Adrenal gland (tissue), 5 donors: ENCODE measurements at regions not wholly inside any gene's neighbourhood (a gene's known extent, or its start where the extent isn't known, plus 50 kb on each side); places are given as distances from the start of the nearest gene placed in this dataset.

ENCODE experiments used
- POLR2A ChIP-seq, 2 donors: fragments of 450-650 bp; IDR thresholded peaks; one replicate each; pipeline ENCODE4 v1.6.1; 2017; ENCODE audit warnings: antibody characterized with exemption in 2 of 2, mild to moderate bottlenecking in 2 of 2, moderate library complexity in 1 of 2
- TF ChIP-seq, protein P1 (sequence below), 6 experiments: fragments of 450-650 bp in 4 of 6; fragments of 200-600 bp in 2 of 6; sonication (generic) in 1 of 6; IDR thresholded peaks; 1 replicate in 5 of 6; 2 replicates in 1 of 6; pipeline versions ENCODE4 v1.5.1 to v1.8.0; 2016 to 2021; ENCODE audit warnings: antibody characterized with exemption in 6 of 6, mild to moderate bottlenecking in 2 of 6, moderate library complexity in 1 of 6
- donor health status: DM: no; HTN: no; CAD: no.

DNA sequence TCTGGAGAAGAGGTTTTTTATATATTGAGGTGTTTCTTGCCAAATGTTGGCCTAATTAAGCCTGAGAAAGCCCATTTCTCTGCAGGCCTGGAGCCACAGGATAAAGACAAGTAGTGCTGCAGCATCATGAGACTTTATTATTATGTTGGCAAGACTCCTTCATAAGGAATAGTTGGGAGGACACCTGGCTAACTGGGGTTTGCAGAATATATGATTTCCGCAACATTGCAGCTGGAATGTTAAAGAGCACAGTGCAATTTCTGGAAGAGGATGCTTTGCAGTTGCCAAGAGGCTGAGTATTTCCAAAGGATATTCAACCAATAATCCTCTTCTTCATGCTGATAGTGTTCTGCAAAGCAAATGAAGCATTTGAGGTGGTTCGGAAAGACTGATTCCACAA lies 1512.8 kb upstream of the LRRTM3 start:
- TF ChIP-seq, protein P1, sequence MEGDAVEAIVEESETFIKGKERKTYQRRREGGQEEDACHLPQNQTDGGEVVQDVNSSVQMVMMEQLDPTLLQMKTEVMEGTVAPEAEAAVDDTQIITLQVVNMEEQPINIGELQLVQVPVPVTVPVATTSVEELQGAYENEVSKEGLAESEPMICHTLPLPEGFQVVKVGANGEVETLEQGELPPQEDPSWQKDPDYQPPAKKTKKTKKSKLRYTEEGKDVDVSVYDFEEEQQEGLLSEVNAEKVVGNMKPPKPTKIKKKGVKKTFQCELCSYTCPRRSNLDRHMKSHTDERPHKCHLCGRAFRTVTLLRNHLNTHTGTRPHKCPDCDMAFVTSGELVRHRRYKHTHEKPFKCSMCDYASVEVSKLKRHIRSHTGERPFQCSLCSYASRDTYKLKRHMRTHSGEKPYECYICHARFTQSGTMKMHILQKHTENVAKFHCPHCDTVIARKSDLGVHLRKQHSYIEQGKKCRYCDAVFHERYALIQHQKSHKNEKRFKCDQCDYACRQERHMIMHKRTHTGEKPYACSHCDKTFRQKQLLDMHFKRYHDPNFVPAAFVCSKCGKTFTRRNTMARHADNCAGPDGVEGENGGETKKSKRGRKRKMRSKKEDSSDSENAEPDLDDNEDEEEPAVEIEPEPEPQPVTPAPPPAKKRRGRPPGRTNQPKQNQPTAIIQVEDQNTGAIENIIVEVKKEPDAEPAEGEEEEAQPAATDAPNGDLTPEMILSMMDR (IDR thresholded peaks at IDR 0.05): no peak
- no peak for TF ChIP-seq POLR2A (IDR thresholded peaks at IDR 0.05)
